Prostate gland (tissue), 2 donors: ENCODE measurements at regions not wholly inside any gene's neighbourhood (a gene's known extent, or its start where the extent isn't known, plus 50 kb on each side); places are given as distances from the start of the nearest gene placed in this dataset.

ENCODE experiments used
- DNase-seq: peaks from one replicate; pipeline ENCODE4 v3.0.0-alpha.2; 2019; ENCODE audit warnings: low spot score
- H3K27ac ChIP-seq, 2 donors: fragments of 200-600 bp; sonication (generic); 2 replicates each; pipeline ENCODE4 v1.5.1; 2017 to 2019
- H3K27me3 ChIP-seq: fragments of 200-600 bp; sonication (generic); replicated peaks from 2 replicates; pipeline ENCODE4 v1.5.1; 2019; ENCODE audit not compliant: insufficient read depth
- H3K36me3 ChIP-seq, 2 donors: fragments of 200-600 bp; sonication (generic); 1 replicate in 1 of 2; 2 replicates in 1 of 2; pipeline versions ENCODE4 v1.5.1 to v1.8.1; 2017 to 2019
- H3K4me1 ChIP-seq: fragments of 200-600 bp; sonication (generic); replicated peaks from 2 replicates; pipeline ENCODE4 v1.5.1; 2019
- H3K4me3 ChIP-seq, 2 donors: fragments of 200-600 bp; sonication (generic); 2 replicates each; pipeline ENCODE4 v1.5.1; 2017 to 2019
- H3K9me3 ChIP-seq: fragments of 200-600 bp; sonication (generic); 2 replicates; pipeline ENCODE4 v1.5.1; 2017
- POLR2A ChIP-seq: fragments of 450-650 bp; IDR thresholded peaks from one replicate; pipeline ENCODE4 v1.6.1; 2016; ENCODE audit warnings: antibody characterized with exemption, mild to moderate bottlenecking
- POLR2AphosphoS5 ChIP-seq: sonication (generic); formaldehyde crosslinking; IDR thresholded peaks from one replicate; pipeline ENCODE4 v1.6.1; 2017; ENCODE audit warnings: antibody characterized with exemption
- WGBS: methylation state at CpG from one replicate; pipeline ENCODE4 v1.1.5; 2018; 5-methylcytosine and 5-hydroxymethylcytosine counted together
- intact Hi-C: fragments of 100-400 bp; cut with DNase I; formaldehyde crosslinking; loops from one replicate; pipeline ENCODE4 v1.14.2; 2022
- TF ChIP-seq, protein P1 (sequence below), 4 experiments: fragments of 200-600 bp in 2 of 4; fragments of 450-650 bp in 2 of 4; sonication (generic) in 2 of 4; IDR thresholded peaks; 1 replicate in 3 of 4; 2 replicates in 1 of 4; pipeline ENCODE4 v1.5.1; 2016 to 2019; ENCODE audit warnings: antibody characterized with exemption in 4 of 4, mild to moderate bottlenecking in 2 of 4, moderate library complexity in 2 of 4

DNA sequence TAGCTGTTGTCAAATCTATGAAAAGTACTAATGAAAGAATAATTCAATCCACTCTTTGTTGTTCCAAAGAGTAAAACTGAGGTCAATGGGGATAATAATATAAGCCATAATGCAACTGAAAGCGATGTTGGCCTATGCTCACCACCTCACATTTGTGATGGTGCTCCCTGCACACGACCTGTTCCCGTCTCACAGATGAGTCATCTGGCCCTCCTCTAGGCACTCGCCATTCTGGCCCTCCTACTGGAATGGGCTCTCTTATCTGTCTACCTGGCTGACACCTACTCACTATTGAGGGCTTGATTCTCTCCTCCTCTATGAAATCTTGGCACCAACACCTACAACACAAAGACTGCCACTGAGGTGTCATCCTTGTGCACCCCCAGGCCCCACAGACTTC, 585.9 kb upstream of the ID2 start:
- no peak overlapping the region for H3K27ac ChIP-seq
- no peaks in the 10 kb centered on the region for H3K27me3 ChIP-seq
- no peaks in the 10 kb centered on the region for H3K9me3 ChIP-seq
- TF ChIP-seq POLR2AphosphoS5 (no peak), POLR2A (no peak)
- TF ChIP-seq, protein P1, sequence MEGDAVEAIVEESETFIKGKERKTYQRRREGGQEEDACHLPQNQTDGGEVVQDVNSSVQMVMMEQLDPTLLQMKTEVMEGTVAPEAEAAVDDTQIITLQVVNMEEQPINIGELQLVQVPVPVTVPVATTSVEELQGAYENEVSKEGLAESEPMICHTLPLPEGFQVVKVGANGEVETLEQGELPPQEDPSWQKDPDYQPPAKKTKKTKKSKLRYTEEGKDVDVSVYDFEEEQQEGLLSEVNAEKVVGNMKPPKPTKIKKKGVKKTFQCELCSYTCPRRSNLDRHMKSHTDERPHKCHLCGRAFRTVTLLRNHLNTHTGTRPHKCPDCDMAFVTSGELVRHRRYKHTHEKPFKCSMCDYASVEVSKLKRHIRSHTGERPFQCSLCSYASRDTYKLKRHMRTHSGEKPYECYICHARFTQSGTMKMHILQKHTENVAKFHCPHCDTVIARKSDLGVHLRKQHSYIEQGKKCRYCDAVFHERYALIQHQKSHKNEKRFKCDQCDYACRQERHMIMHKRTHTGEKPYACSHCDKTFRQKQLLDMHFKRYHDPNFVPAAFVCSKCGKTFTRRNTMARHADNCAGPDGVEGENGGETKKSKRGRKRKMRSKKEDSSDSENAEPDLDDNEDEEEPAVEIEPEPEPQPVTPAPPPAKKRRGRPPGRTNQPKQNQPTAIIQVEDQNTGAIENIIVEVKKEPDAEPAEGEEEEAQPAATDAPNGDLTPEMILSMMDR (IDR thresholded peaks at IDR 0.05), result no peak
- WGBS, result 90% methylated on average over 4 of the region's 4 CpGs
- H3K36me3 ChIP-seq, result no peaks in the 10 kb centered on the region
- intact Hi-C loops, result no loop called here
- H3K4me1 ChIP-seq, result no peaks in the 10 kb centered on the region
- H3K4me3 ChIP-seq, result no peak overlapping the region
- DNase-seq, result no peak

DNA sequence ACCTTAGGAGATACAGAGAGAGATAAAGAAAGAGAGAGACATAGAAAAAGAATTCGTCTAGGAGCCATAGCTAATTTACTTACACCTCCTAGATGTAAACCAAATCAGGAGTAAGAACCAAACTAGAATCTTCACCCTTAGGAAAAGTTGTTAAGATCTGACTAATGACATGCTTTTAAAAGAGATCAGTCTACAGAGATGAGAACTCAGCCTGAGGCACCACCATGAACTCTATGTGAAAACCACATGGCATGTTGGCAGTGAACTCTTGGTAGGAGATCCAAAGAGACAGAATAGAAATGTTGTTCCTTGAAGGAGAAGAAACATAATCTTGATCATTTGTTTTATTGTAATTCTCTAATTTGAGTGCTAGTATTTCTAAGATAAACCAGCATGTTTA, 585.4 kb upstream of the ID2 start:
- H3K9me3 ChIP-seq, result no peaks in the 10 kb centered on the region
- no peaks in the 10 kb centered on the region for H3K27me3 ChIP-seq
- DNase-seq, result no peak
- intact Hi-C loops, result no loop called here
- no peak overlapping the region for H3K27ac ChIP-seq
- H3K4me1 ChIP-seq, result no peaks in the 10 kb centered on the region
- H3K36me3 ChIP-seq, result no peaks in the 10 kb centered on the region
- 83% methylated on average over 1 of the region's 1 CpG for WGBS
- TF ChIP-seq POLR2A, result no peak
- TF ChIP-seq, protein P1 (IDR thresholded peaks at IDR 0.05), result no peak
- no peak for TF ChIP-seq POLR2AphosphoS5
- no peak overlapping the region for H3K4me3 ChIP-seq

DNA sequence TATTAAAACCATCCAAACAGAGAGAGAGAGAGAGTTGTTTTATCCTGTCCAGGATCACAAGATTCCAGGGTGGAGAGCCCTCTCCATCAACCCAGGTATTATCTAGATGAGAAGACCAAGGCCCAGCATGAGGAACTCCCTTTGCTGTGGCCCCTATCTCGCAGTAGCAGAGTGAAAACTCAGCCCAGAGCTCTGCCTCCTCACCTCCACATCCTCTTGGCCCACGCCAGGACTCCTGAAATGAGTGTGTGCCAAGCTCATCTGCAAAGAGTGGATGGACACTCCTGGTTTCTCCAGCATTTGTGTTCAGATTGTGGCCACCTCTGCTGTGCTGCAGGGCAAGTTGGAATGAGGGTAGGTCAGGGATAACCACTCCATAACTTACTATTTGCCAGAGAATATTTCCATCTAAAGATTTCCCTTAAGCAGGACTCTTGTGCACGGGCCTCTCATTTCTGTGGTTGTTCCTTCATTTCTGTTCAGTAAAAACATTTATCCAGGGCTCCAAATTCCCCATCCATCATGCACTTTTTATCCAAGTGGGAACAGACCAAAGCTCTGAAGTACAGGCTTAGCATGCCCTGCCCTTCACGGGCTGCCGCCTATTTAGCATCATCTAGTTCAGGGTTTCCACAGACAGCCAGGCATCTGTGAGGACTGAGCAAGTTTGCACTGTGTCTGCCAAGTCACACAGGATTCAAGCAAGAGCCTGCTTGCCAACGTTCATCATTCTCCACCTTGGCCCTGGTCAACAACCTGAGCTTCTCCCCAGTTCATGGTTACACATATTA, 583.2 kb upstream of the ID2 start:
- WGBS, result 64% methylated on average over 6 of the region's 6 CpGs
- intact Hi-C loops, result no loop called here
- DNase-seq, result no peak

DNA sequence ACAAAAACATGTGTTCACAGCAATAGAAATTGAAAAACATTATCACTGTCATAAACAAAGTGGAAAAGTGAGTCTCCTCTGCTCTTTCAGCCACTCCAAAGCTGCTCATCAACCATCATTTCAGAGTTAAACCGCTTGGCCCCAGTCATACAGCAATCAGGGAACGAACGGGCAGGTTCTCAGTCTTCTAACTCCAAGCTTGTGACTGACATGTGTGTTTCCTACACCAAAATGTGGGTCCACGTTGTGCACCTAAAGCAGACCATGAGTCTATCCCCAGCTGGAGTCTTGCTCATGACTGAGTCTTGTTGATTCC, 582.6 kb upstream of the ID2 start:
- WGBS, result 95% methylated on average over 4 of the region's 4 CpGs
- intact Hi-C loops, result no loop called here
- H3K27me3 ChIP-seq, result no peaks in the 10 kb centered on the region
- no peaks in the 10 kb centered on the region for H3K9me3 ChIP-seq
- no peaks in the 10 kb centered on the region for H3K4me1 ChIP-seq
- H3K4me3 ChIP-seq, result no peak overlapping the region
- no peaks in the 10 kb centered on the region for H3K36me3 ChIP-seq
- no peak overlapping the region for H3K27ac ChIP-seq
- TF ChIP-seq POLR2AphosphoS5 (no peak), POLR2A (no peak)
- TF ChIP-seq, protein P1 (IDR thresholded peaks at IDR 0.05), result no peak
- no peak for DNase-seq

More for the DNA sequence above, 583.2 kb upstream of the ID2 start:
- Histone ChIP-seq H3K27me3 (no peaks in the 10 kb centered on the region), H3K36me3 (no peaks in the 10 kb centered on the region), H3K4me3 (no peak overlapping the region), H3K4me1 (no peaks in the 10 kb centered on the region), H3K9me3 (no peaks in the 10 kb centered on the region), H3K27ac (no peak overlapping the region)
- TF ChIP-seq, protein P1 (IDR thresholded peaks at IDR 0.05), result no peak
- TF ChIP-seq POLR2A (no peak), POLR2AphosphoS5 (no peak)

DNA sequence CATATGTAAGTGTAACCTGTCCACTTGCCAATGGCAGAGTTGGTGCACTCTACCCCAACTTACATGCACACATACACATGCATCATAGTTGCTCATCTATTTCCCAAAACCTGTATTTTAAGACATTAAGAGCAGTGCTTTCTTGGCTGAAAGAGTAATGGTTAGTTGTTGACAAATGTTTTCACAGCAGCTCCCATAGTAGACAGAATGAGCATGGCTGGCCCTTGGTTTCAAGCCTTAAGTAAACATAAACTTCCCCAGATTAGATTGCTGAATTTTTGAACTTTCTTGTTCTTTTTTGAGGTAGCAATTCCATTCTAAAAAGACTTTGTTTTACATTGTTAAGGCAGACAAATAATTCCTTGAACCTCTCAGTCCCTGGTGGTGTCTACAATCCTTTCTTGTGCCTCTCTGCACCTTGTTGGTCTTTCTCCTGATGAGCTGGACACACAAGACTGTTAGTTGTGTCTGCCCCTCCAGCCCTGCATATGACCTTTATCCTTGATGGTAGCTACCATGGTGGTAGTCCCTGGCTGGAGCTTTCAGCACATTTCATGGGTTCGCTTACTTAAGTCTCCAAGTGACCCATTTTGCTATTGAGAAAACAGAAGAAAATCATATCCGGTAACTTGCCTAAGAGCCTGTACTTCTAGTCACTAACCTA, 580.1 kb upstream of the ID2 start:
- 100% methylated on average over 2 of the region's 2 CpGs for WGBS
- no peak overlapping the region for H3K4me3 ChIP-seq
- TF ChIP-seq POLR2AphosphoS5 (no peak), POLR2A (no peak)
- TF ChIP-seq, protein P1 (IDR thresholded peaks at IDR 0.05), result no peak
- no peaks in the 10 kb centered on the region for H3K36me3 ChIP-seq
- no peak for DNase-seq
- peaks cover 2% of the 10 kb centered on the region for H3K27me3 ChIP-seq
- H3K4me1 ChIP-seq, result no peaks in the 10 kb centered on the region
- intact Hi-C loops, result loop anchor here (10.0 kb wide), 1 partner anchor 583 kb away; the partner anchor contains the start of gene ID2
- H3K27ac ChIP-seq, result no peak overlapping the region
- no peaks in the 10 kb centered on the region for H3K9me3 ChIP-seq
